ENCODE measurements at regions not wholly inside any gene's neighbourhood (a gene's known extent, or its start where the extent isn't known, plus 50 kb on each side); places are given as distances from the start of the nearest gene placed in this dataset.

GRCh38 chr12:131455218-131455506 is 255.7 kb upstream of the SFSWAP start:
- Histone ChIP-seq H3K27me3 (peaks cover 4% of the 10 kb centered on the region), H3K4me1 (replicated peaks in 1 of 2) (no peaks in the 10 kb centered on the region), H3K4me3 (no peak overlapping the region), H3K36me3 (replicated peaks in 1 of 2) (no peaks in the 10 kb centered on the region), H3K27ac (no peak overlapping the region), H3K9me3 (replicated peaks in 1 of 3) (no peaks in the 10 kb centered on the region)
- TF ChIP-seq POLR2A (IDR thresholded peaks at IDR 0.05) = no peak
- no peak for TF ChIP-seq CTCF (IDR thresholded peaks at IDR 0.05)
- WGBS, 4 donors = 72 to 80% (median 78%) methylated on average over 10 of the region's 10 CpGs
- DNase-seq = no peak
- intact Hi-C loops (cut with DNase I) = no loop called here

GRCh38 chr12:131455581-131456110 is 255.2 kb upstream of the SFSWAP start:
- no peaks in the 10 kb centered on the region for H3K9me3 ChIP-seq (replicated peaks in 1 of 3)
- no peaks in the 10 kb centered on the region for H3K4me1 ChIP-seq (replicated peaks in 1 of 2)
- peaks cover 4% of the 10 kb centered on the region for H3K27me3 ChIP-seq
- 81 to 90% (median 86%) methylated on average over 4 to 12 of the region's 12 CpGs for WGBS, 4 donors
- H3K4me3 ChIP-seq = no peak overlapping the region
- no peaks in the 10 kb centered on the region for H3K36me3 ChIP-seq (replicated peaks in 1 of 2)
- H3K27ac ChIP-seq = no peak overlapping the region
- peak in 1 of 7 donors; percentile 30 for DNase-seq
- TF ChIP-seq POLR2A (IDR thresholded peaks at IDR 0.05) (no peak), CTCF (IDR thresholded peaks at IDR 0.05) (no peak)
- intact Hi-C loops (cut with DNase I) = no loop called here

DNA sequence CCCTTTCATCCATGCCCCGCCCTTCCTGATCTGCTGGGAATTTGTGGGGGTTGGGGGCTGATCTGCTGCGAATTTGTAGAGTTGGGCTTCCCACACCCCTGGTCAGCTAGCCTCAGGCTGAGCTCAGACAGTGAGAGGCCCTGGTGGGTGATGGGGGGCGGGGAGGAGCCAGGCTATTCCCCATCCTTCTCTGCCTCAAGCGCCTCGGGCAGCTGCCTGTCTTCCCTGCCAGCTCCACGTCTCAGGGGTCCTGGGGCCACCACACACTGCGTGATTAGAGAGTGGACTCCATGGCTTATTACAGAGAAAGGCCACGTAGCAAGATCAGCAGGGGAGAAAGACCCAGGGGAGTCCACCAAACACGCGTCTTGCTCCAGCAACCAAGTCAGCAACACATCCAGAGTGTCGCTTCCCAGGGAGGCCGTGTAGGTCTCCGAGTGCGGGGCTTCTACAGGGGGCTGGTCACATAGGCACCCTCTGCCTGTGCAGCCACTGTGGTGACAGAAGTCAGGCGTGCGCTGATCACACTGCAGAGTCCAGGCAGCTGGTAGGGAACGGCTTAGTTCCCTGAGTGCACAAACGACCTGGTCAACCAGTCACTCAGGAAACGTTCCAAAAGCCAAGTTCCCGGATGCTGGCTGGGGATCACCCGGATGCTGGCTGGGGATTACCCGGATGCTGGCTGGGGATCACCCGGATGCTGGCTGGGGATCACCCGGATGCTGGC is 254.4 kb upstream of the SFSWAP start:
- Histone ChIP-seq H3K4me3 (no peak overlapping the region), H3K36me3 (replicated peaks in 1 of 2) (no peaks in the 10 kb centered on the region), H3K9me3 (replicated peaks in 1 of 3) (no peaks in the 10 kb centered on the region), H3K27ac (no peak overlapping the region), H3K4me1 (replicated peaks in 1 of 2) (no peaks in the 10 kb centered on the region), H3K27me3 (peaks cover 4% of the 10 kb centered on the region)
- no peak for TF ChIP-seq CTCF (IDR thresholded peaks at IDR 0.05)
- TF ChIP-seq POLR2A (IDR thresholded peaks at IDR 0.05) = no peak
- intact Hi-C loops (cut with DNase I) = no loop called here
- peak in 1 of 7 donors; percentile 45 for DNase-seq
- 66 to 75% (median 70%) methylated on average over 15 to 24 of the region's 24 CpGs for WGBS, 4 donors

DNA sequence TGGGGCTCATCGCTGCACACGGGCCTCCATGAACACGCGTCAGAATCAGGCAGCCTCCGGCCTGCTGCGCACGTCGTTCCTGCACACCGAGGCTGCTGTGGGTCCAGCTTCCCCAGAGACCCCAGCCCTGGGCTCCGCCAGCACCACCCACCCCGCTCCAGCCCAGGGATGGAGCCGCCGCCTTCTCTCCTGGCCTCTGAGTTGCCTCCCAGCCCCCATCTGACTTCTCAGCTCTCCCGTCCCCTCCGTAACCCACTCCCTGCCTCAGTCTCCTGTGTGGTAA is 253.9 kb upstream of the SFSWAP start:
- DNase-seq = no peak
- TF ChIP-seq POLR2A (IDR thresholded peaks at IDR 0.05) (no peak), CTCF (IDR thresholded peaks at IDR 0.05) (no peak)
- intact Hi-C loops (cut with DNase I) = no loop called here
- H3K9me3 ChIP-seq (replicated peaks in 1 of 3) = no peaks in the 10 kb centered on the region
- peaks cover 4% of the 10 kb centered on the region for H3K27me3 ChIP-seq
- no peaks in the 10 kb centered on the region for H3K36me3 ChIP-seq (replicated peaks in 1 of 2)
- H3K27ac ChIP-seq = no peak overlapping the region
- H3K4me1 ChIP-seq (replicated peaks in 1 of 2) = no peaks in the 10 kb centered on the region
- 85 to 89% (median 85%) methylated on average over 6 to 15 of the region's 15 CpGs for WGBS, 4 donors
- H3K4me3 ChIP-seq = no peak overlapping the region

Data from adrenal gland (tissue), 9 donors.